HG03280 (cell line): ENCODE measurements at regions not wholly inside any gene's neighbourhood (a gene's known extent, or its start where the extent isn't known, plus 50 kb on each side); places are given as distances from the start of the nearest gene placed in this dataset.
"Not testable (repeated sequence)": the region's sequence is repeated elsewhere in the genome, so short reads cannot be mapped to it uniquely, and the experiment has no call there.

Experiments
- ATAC-seq: cut with Tn5 transposase; IDR thresholded peaks from one replicate; pipeline ENCODE4 v1.9.1; 2021; ENCODE audit warnings: mild to moderate bottlenecking, moderate library complexity; ENCODE audit not compliant: unreplicated experiment

DNA sequence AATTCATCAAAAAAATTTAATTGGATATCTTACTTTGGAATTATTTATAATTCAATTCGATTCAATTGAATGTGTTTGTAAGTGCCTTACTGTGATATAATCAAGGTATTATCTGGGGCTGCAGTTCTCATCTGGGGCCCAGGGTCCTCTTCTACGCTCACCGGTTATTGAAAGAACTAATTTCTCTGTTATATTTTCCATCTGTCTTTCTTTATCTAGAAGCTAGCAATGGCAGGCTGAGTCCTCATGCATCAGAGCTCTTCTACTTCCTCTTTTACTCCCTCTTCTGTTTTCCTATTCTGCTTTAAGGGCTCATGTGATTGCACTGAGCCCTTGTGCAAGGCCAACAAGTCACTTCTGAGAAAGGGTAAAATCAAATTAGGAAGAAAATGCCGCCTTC, 315.6 kb downstream of the RAD51AP2 start:
- peak; percentile 79 for ATAC-seq

DNA sequence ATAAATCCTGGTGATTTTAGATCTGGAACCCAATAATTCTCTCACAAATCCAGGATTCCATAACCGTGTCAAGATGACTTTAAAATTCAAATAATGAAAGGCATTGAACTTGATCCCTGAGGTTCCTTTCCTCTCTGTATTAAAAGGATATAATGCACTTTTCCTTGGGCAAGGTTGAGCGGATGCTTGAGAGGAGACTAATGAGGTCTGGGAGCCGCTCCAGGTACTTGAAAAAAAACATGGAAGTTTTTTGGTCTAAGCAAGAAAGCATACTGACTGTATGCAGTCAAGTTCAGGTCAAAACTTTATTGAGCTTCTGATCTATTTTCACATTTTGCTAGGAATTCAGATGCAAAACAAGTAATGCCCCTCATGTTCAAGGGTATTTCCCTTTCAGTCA, 318.5 kb downstream of the RAD51AP2 start:
- ATAC-seq, result no peak

- ATAC-seq, result no peak
Observed at GRCh38 chr2:17196380-17196779, 321.9 kb downstream of the RAD51AP2 start.

DNA sequence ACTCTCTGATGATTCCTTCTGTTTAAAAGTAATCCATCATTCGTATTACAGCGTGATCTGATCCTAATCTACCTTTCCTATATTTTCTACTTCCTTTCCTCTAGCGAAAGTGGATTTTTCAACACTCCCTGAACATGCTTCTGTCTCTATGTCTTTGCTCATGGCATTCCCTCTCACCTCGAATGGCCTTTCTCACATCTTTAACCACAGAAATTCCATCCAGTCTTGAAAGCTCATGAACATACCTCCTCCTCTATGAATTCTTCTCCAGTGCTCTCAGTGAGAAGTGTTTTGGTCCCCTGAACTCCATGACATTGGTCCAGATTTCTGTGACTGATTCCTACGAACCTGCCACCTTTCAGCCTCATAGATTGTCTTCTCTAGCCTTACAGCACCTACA, 323.2 kb downstream of the RAD51AP2 start:
- ATAC-seq, result no peak

- ATAC-seq, result no peak
Observed at GRCh38 chr2:17194083-17194482, 324.2 kb downstream of the RAD51AP2 start.

- not testable (repeated sequence) for ATAC-seq
Observed at GRCh38 chr2:17193433-17193890, 324.8 kb downstream of the RAD51AP2 start.

DNA sequence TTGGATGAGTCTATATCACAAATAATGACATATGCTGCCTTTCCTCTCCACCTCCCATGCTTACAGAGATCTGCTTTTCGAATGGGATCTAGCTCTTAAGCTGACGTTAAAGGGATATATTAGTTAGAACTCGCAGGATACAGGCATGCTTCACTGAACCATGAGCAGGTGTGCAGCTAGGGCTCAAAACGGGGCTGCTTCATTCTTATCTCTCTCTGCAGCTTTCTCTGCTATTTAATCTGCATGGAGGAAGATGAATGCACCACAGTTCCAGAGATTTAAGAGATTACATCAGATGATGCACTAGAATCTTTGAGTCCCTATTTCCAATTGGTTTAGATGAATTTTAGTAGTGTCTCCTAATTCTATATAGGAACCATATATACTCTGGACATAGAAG, 327.0 kb downstream of the RAD51AP2 start:
- no peak for ATAC-seq

GRCh38 chr2:17190527-17190926, 327.7 kb downstream of the RAD51AP2 start:
- ATAC-seq, result no peak

- no peak for ATAC-seq
Observed at GRCh38 chr2:17188721-17189120, 329.5 kb downstream of the RAD51AP2 start.

DNA sequence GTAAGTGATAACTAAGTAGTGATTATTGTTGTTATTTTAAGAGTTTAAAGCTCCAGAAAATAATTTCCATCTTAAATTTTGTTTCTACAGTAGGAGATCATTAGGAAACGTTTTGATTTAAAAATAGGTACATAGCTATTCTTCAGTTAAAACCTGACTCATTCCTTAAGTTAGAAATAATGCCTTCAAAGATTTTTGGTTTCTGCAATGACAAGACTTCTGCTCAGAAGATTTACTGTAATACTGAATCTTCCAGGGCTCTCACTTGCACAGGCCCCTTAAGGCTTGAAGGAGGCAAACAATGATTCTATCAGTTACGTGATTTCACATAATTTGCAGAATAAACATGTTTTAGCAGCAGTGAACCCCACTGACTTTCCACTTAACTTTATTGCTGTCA, 333.7 kb downstream of the RAD51AP2 start:
- no peak for ATAC-seq

DNA sequence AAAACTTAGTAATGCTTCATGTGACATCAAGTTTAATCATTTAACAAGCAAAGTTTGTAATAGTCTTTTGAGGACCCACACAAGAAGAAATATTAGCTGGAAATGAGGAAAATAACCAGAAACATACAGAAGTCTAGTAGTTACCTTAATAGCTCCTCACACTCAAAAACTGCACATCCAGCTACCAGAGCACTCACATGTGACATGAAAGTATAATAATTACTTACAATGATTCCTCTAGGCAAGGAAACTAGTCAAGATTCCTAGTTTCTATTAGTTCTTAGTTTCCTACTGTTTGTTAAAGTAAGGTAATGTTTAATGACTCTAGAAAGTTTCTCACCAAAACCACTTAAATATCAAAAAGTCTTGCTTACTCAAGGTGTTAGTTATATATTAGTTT, 335.8 kb downstream of the RAD51AP2 start:
- no peak for ATAC-seq

DNA sequence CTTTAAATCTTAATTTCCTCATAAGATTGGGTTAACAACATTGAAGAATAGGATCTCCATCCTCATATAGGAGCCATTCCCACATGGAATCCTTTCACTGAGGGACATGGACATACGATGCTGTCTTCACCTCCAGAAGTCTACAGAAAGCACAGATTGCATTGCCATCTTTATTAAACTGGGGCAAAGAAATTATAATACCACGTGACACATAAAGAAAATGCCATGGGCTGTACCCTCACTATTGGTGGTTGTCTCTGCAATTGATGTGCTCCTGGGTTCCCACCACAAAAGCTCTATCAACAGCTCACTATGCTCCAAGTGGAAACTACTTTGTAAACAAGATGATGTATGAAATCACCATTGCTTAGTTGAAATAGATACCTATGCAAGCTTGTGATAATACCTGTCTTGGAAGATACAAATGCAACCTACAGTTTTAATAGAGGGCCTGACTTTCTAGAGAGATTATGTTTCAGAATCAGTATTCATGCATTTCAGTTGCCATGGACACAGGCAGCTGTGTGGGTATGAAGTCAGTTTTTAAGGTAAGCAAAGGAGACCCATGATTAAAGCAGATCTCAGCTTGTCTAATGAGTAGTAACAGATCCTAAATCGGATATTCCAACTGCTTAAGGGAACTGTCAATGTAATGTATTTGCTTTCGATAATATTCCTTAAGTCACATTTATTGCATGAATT, 337.0 kb downstream of the RAD51AP2 start:
- ATAC-seq, result no peak

DNA sequence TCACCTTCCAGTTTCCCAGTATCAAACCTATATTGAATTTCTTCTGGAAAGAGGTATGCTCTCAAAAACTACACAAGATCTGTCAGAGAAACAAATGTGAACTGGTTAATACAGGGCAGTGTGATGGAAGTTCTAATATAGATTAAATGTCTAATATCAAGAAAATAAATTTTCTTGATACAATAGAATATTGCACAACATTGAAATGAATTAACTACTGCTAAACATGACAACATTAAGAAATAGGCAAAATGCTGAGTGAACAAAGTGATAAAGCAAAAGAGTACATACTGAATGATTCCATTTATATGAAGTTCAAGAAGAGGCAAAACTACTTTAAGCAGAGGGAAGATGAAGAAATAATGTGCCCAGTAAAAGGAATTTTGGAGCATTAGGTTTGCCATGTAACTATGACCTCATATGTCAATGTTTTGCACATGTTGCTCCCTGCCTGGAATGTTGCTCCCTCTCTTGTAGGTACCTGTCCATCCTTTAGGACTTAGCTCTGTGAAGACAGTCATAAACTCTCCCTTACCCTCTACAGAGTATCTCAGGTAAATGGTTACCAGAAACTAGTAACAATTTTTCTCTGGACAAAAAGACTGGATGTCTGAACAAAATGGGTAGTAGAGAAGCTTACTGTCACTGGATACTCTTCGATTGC, 339.0 kb downstream of the RAD51AP2 start:
- no peak for ATAC-seq

- ATAC-seq, result no peak
Observed at GRCh38 chr2:17177088-17177487, 341.2 kb downstream of the RAD51AP2 start.

GRCh38 chr2:17171446-17172049, 346.7 kb downstream of the RAD51AP2 start:
- no peak for ATAC-seq

DNA sequence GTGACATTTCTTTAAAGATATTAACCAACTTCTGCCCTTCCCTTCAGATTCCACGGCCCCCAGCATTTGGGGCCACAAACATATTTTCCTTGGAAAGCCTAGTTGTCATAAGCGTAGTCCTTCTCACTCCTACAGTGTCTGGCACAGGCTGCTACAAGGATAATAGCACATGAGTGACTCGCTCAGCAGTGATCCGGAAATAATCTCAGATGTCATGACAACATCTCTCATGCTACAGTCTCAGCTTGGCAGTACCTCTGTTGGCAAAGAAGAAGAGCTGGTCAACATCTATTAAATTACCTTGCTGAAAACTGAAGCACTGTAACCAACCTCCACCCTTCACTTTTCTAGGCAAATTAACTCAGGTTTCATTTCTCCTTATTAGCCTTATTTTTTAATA, 351.7 kb downstream of the RAD51AP2 start:
- ATAC-seq, result no peak

DNA sequence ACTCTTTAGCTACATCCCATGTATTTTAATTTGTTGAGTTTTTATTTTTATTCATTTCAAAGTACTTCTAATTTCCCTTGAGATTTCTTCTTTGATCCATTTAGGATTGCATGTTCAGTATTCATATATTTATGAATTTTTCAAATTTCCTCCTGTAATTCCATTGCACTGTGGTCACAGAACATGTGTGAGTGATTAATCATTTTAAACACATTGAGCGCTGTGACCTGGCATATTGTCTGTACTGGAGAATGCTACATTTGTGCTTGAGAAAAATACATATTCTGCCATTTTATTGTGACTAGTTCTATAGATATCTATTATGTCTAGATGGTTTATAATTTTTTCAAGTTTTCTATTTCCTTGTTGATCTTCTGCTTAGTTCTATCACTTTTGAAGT, 353.7 kb downstream of the RAD51AP2 start:
- ATAC-seq, result no peak

DNA sequence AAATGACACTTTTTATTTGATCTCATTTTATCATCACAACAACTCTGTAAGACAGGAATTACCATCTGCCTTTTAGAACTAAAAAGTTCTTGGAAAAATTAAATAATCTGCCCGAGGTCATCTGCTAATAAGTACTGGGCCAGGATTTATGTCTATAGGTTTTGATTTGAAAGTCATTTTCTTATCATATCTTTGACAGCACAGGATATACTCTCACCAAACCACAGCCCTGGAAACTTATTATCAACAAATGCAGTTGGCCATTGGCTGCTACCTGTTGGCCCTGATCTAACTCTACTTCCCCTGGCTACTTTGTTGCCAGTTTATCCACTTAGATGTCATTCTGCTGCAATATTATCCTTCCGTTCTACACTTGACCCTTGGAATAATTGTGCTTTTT, 354.6 kb downstream of the RAD51AP2 start:
- ATAC-seq, result no peak

DNA sequence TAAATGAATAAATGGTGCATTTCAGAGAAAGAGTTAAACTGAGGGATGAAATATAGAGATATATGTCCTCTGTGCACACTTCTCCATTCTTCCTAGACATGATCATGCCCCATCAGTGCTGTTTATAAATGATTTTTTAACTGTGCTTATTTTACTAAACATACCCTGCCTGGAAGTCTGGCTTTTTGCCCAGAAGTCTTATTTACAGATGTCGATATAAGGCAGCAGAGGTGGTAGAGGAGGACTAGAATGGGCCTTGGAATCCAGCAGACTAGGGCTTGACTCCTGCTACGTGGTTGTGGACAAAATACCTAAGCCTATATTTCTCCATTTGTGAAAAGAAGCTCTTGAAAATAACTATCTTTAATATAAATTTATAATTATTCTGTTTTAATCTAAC, 355.5 kb downstream of the RAD51AP2 start:
- no peak for ATAC-seq

- ATAC-seq, result peak; percentile 52
Observed at GRCh38 chr2:17160594-17160993, 357.6 kb downstream of the RAD51AP2 start.

DNA sequence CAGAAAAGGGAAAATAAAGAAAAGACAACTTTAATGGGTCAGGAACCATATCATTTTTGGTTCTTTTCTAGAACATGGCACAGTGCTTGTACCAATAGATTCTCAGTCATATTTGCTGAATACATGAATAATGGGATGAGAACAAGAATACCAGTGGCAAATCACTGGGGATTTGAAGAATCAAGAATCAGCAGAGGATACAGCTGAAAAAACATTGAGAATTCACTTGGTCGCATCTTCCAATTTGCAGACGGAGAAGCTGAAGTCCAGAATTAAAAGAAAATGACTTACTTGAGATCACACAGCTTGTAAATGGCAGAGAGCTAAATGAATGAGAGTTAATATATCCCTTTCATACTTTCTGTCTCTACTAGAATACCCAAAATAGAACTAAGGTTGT, 362.2 kb downstream of the RAD51AP2 start:
- no peak for ATAC-seq

GRCh38 chr2:17149945-17150344, 368.3 kb downstream of the RAD51AP2 start:
- no peak for ATAC-seq
